T-helper 2 cell (primary cell): ENCODE measurements at regions not wholly inside any gene's neighbourhood (a gene's known extent, or its start where the extent isn't known, plus 50 kb on each side); places are given as distances from the start of the nearest gene placed in this dataset.
"Not testable (repeated sequence)": the region's sequence is repeated elsewhere in the genome, so short reads cannot be mapped to it uniquely, and the experiment has no call there.

ENCODE experiments used
- DNase-seq, 5 experiments: peaks; one replicate each; pipeline versions ENCODE4 v3.0.0 to v3.0.0-alpha.2; 2012 to 2022

GRCh38 chr4:34469516-34469915 is 1774.8 kb downstream of the ARAP2 start:
- DNase-seq, result no peak

DNA sequence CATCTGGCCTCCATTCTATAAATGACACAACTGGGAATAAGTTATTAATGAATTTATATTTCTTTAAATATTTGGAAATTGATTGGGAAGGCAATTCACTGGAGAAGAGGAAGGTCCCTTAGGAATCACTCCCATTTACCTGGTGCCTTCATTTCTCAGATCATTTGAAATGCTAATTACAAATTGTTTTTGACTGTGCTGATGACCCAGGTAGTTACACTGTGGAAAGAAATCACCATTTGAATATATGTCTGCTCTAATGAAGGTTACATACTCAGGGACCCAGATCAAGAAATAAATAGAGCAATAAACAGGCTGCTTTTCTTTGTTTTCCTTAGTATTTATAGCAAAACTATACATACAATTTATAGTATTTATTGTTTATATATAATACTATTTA is 1759.1 kb downstream of the ARAP2 start:
- DNase-seq, result no peak

GRCh38 chr4:34486461-34487363 is 1757.6 kb downstream of the ARAP2 start:
- DNase-seq, result no peak

GRCh38 chr4:34492414-34492813 is 1751.9 kb downstream of the ARAP2 start:
- no peak for DNase-seq

- DNase-seq, result no peak
Measured at GRCh38 chr4:34502086-34502485, 1742.2 kb downstream of the ARAP2 start.

DNA sequence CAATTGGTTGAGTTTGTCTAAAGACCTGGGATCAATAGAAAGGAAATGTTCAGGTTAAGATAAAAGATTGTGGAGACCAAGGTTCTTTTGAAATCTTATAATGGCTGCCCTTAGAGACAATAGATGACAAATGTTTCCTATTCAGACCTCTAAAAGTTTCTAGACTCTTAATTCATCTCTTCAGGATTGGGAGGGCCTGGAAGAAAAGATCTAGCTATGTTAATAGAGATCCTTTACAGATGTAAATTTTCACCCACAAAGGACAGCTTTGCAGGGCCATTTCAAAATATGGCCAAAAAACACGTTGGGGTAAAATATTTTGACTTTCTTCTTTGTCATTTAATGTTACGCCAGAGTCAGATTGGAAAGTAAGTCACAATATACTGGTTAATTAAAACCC is 1739.6 kb downstream of the ARAP2 start:
- DNase-seq, result not testable (repeated sequence)

DNA sequence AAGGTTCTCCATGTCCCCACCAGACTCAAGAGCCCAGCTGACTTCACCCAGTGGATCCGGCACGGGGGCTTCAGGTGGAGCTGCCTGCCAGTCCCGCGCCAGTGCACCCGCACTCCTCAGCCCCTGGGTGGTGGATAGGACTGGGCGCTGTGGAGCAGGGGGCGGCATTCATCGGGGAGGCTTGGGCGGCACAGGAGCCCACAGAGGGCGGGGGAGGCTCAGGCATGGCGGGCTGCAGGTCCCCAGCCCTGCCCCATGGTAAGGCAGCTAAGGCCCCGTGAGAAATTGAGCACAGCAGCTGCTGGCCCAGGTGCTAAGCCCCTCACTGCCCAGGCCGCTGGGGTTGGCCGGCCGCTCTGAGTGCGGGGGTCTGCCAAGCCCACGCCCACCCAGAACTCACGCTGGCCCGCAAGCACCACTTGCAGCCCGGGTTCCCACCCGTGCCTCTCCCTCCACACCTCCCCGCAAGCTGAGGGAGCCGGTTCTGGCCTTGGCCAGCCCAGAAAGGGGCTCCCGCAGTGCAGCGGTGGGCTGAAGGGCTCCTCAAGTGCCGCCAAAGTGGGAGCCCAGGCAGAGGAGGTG is 1737.7 kb downstream of the ARAP2 start:
- not testable (repeated sequence) for DNase-seq

DNA sequence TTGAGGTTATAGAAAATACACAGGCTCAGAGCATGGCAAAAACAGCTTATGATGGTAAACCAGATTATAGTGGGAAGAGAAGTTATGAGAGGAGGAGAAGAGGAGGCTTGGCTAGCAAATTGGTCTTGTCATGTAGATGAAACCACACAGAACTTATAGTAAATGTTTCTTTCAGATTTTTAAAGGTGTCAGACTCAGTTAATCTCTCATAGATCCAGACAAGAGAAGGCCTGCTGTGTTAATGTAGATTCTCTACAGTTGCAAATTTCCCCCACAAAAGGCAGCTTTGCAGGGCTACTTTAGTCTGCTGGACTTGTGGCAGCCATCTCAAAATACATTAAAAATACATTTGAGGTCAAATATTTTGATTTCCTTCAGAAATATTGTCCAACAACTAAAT is 1731.7 kb downstream of the ARAP2 start:
- DNase-seq, result no peak

- no peak for DNase-seq
Measured at GRCh38 chr4:34516524-34516923, 1727.8 kb downstream of the ARAP2 start.

DNA sequence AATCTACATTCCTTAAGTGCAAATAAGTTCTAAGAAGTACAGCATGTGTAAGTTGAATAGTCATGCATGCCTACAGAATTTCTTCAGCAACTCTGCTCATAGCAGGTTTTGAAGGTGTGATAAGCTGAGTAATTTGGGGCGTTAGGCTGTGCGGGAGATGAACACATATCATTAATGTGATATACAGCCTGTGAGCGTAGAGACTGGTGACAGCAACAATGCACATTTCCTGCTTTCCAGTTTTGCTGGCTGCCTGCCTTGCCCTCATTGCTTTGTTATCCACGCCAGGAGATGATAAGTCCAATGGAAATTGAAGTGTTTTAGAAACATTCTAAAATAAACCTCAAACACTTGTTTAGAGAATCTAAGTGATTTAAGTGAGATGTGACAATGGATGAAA is 1709.4 kb downstream of the ARAP2 start:
- no peak for DNase-seq

- DNase-seq, result no peak
Measured at GRCh38 chr4:34566091-34566490, 1678.2 kb downstream of the ARAP2 start.

- no peak for DNase-seq
Measured at GRCh38 chr4:34572026-34572425, 1672.3 kb downstream of the ARAP2 start.

DNA sequence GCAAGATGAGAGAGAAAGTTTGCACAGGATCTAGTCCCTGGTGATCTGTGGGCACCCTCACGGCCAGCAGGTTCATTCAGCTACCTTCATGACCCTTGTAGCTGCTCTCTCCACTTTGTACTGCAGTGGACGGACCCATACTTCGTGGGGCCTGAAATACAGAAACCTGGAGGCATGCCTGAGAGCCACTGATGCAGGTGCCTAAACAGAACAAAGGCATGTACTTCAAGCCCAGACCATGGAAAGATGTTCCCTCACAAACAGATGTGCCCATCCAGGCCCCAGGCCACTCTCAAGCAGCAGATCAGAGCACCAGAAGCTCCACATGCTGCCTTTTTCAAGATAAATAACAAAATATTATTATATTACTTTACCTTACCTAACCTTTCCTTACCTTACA is 1629.0 kb downstream of the ARAP2 start:
- DNase-seq, result no peak

GRCh38 chr4:34619531-34620162 is 1624.7 kb downstream of the ARAP2 start:
- no peak for DNase-seq

DNA sequence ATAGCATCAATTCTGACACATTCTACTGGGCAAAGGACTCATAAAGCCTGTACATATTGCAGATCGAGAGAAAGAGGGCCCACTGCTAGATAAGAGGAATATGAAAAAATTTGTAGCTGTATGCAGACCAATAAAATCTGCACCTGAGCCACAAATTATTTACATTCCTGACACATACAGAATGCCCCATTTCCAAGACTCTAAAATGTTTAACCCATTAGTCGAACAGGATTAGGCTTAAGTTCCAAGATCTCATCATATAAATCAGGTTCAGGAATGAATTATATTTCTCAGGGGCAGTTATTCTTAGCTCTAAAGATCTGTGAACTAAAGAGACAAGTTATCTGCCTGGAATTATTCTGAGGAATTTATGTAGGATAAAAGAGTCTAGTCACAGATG is 1615.8 kb downstream of the ARAP2 start:
- no peak for DNase-seq

DNA sequence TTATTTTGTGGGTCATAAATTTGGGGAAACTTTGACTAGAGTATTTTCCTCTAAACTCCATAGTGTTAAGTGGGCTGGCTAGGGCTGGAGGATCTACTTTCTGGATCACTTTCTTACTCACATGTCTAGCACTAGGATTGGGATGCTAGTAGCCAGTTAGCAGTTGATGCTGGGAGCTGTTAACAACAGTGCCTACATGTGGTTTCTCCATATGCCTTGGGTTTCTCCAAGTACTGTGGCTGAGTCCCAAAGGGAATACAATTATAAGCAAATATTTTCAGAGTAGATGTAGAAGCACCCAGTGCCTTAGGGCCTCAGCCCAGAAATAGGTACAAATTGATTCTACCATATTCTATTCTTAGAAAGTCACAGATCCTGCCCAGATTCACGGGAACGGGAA is 1614.9 kb downstream of the ARAP2 start:
- DNase-seq, result no peak

DNA sequence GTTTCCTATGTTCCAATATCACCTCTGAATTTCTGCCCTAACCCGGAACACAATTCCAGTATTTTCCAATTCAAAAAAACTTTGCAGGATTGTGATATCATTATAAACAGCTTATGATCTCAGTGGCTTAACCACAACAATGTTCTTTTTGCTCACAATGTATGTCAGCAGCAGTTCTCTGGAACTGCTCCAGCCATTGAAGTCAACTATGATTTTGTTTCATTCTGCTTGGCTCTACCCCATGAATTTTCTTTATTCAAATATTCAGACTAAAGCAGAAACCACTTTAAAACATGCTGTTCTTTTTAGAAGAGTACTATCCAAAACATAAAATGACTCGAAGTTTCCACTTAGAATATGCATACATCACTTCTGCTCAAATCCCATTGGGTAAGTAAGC is 1611.1 kb downstream of the ARAP2 start:
- no peak for DNase-seq

- DNase-seq, result no peak
Measured at GRCh38 chr4:34636623-34637022, 1607.7 kb downstream of the ARAP2 start.

- DNase-seq, result no peak
Measured at GRCh38 chr4:34643476-34643875, 1600.8 kb downstream of the ARAP2 start.

- DNase-seq, result no peak
Measured at GRCh38 chr4:34644579-34645115, 1599.7 kb downstream of the ARAP2 start.

- DNase-seq, result no peak
Measured at GRCh38 chr4:34649716-34650115, 1594.6 kb downstream of the ARAP2 start.

GRCh38 chr4:34664051-34664450 is 1580.3 kb downstream of the ARAP2 start:
- no peak for DNase-seq

DNA sequence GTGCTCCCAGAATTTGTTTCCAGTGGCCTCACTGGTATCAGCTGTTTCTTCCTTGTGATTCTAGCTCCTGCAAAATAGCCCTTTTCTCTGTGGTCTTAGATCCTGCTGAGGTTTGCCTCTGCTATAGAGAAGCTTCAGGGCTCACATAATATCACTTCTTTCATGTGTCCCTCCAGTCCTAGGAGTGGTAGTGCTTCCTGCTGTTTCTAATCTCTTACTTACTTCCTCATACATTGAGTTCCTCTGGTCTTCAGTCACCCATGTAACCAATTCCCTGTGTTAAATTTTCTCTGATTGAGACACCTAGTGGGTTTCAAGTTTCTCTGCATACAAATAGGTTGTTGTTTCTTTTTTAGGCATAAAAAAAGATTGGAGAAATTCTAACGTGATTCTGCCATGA is 1567.9 kb downstream of the ARAP2 start:
- DNase-seq, result no peak

DNA sequence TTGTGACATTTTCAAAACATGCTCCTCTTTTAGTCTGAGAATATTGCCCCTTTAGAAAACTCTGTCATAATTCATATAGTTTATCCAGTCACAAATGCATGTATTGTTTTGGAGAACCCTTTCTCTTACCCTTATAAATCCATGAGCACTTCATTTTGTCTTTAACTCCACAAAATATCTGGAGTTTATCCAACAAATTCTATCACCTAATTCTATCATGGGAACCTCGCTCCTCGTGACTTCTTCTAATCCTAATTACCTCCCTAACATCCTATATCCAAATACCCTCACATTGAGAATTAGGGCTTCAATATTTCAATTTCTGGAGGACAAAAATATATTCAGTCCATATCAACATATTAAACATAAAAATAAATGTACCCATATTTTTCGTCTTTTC is 1565.9 kb downstream of the ARAP2 start:
- no peak for DNase-seq
